IPS-18a (cell line): ENCODE measurements at regions not wholly inside any gene's neighbourhood (a gene's known extent, or its start where the extent isn't known, plus 50 kb on each side); places are given as distances from the start of the nearest gene placed in this dataset.

Experiments used
- H3K27ac ChIP-seq: one replicate; pipeline ENCODE4 v1.5.1; 2013; ENCODE audit warnings: low read length
- H3K27me3 ChIP-seq: one replicate; pipeline ENCODE4 v1.6.1; 2013; ENCODE audit warnings: mild to moderate bottlenecking, low read length; ENCODE audit not compliant: control insufficient read depth, insufficient read depth
- H3K36me3 ChIP-seq: one replicate; pipeline ENCODE4 v1.6.1; 2013; ENCODE audit warnings: low read depth, low read length; ENCODE audit not compliant: control insufficient read depth
- H3K4me1 ChIP-seq: one replicate; pipeline ENCODE4 v1.6.1; 2013; ENCODE audit warnings: low read depth, low read length; ENCODE audit not compliant: control insufficient read depth
- H3K4me3 ChIP-seq: one replicate; pipeline ENCODE4 v1.5.1; 2013; ENCODE audit warnings: low read length
- H3K9ac ChIP-seq: one replicate; pipeline ENCODE4 v1.6.1; 2013; ENCODE audit warnings: mild to moderate bottlenecking, low read length, moderate library complexity
- H3K9me3 ChIP-seq: one replicate; pipeline ENCODE4 v1.6.1; 2013; ENCODE audit warnings: low read depth, low read length; ENCODE audit not compliant: control insufficient read depth

DNA sequence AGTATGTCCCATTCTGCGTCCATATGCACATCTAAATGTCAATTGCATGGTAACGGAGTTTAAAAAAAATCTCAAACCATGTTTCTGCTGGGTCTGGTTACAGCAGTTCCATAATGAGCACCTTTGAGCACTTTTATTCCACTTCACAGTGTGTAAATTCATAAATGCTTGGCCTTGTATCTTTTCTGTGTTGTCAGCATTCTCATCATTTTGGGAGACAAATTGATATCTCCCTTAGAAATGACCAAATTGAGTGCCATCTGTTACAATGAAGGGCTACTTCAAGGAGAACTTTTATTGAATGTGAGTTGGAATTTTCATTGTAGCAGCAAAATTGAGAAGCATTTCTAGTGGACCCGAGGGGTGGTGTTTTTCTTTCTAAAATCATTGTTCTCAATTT is 432.9 kb upstream of the PCDH9 start:
- H3K27ac ChIP-seq: no peak overlapping the region

DNA sequence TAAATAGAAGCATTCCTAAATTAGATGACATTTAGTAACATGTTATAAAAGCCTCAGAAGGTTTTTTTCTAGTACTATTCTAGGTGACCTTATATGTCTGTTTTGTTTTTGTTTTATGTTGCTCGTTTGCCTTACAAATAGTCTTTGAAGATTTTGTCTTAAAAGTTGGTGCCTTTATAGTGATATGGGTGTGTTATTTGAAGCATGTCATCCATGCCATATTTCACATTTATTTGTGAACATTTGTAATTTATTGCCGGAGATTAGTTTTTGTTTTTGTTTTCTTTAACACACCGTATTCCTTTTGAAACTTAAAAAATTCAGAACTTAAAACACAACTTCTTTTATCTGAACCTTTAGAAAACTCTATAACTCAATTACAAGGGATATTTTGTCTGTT is 422.8 kb upstream of the PCDH9 start:
- H3K36me3 ChIP-seq: no peaks in the 10 kb centered on the region
- H3K4me1 ChIP-seq: no peaks in the 10 kb centered on the region
- no peak overlapping the region for H3K27ac ChIP-seq
- no peak overlapping the region for H3K4me3 ChIP-seq
- no peak overlapping the region for H3K9ac ChIP-seq
- no peaks in the 10 kb centered on the region for H3K27me3 ChIP-seq
- H3K9me3 ChIP-seq: no peaks in the 10 kb centered on the region

More for the DNA sequence above, 432.9 kb upstream of the PCDH9 start:
- H3K4me1 ChIP-seq: no peaks in the 10 kb centered on the region
- no peaks in the 10 kb centered on the region for H3K36me3 ChIP-seq
- H3K27me3 ChIP-seq: no peaks in the 10 kb centered on the region
- no peak overlapping the region for H3K9ac ChIP-seq
- H3K4me3 ChIP-seq: no peak overlapping the region
- H3K9me3 ChIP-seq: no peaks in the 10 kb centered on the region

DNA sequence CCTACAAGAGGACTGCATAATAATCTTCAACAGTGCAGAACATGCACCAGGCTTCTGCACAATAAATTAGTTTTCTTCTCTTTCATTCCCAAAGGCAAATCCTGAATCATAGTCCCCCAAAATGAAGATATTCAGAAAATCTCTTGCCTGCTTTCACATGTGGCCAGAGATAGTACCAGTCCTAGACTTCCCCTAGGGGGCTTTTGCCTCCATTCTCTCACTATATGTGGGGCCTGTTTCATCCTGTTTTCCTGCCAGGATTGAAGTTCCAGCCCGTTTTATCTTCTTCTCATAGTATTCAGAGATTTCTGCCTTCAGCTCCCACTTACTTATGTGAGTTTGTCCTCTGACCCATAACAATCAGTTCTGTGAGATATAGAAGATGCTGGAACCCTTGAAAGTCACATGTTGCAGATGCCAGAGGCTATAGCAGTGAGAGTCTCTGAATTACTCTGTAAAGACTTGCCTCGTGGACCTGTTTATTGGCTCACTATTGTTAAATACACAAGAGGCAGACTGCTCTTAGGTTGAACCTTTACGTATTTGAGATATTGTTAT is 421.9 kb upstream of the PCDH9 start:
- H3K4me3 ChIP-seq: no peak overlapping the region
- H3K36me3 ChIP-seq: no peaks in the 10 kb centered on the region
- H3K27me3 ChIP-seq: no peaks in the 10 kb centered on the region
- no peaks in the 10 kb centered on the region for H3K9me3 ChIP-seq
- H3K4me1 ChIP-seq: no peaks in the 10 kb centered on the region
- H3K27ac ChIP-seq: no peak overlapping the region
- H3K9ac ChIP-seq: no peak overlapping the region

DNA sequence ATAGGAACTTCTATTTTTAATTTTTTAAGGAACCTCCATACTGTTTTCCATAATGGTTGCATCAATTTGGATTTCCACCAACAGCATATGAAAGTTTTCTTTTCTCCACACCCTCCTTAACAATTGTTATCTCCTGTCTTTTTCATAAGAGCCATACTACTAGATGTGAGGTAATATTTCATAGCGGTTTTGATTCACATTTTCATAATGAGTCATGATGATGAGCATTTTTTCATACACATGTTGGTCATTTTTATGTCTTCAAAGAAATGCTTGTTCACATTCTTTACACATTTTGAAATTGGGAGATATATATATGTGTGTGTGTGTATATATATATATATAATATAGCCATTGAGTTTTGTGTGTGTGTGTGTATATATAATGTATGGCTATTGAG is 420.3 kb upstream of the PCDH9 start:
- Histone ChIP-seq H3K9ac (no peak overlapping the region), H3K4me1 (no peaks in the 10 kb centered on the region), H3K4me3 (no peak overlapping the region), H3K27me3 (no peaks in the 10 kb centered on the region), H3K36me3 (no peaks in the 10 kb centered on the region), H3K27ac (no peak overlapping the region), H3K9me3 (no peaks in the 10 kb centered on the region)

DNA sequence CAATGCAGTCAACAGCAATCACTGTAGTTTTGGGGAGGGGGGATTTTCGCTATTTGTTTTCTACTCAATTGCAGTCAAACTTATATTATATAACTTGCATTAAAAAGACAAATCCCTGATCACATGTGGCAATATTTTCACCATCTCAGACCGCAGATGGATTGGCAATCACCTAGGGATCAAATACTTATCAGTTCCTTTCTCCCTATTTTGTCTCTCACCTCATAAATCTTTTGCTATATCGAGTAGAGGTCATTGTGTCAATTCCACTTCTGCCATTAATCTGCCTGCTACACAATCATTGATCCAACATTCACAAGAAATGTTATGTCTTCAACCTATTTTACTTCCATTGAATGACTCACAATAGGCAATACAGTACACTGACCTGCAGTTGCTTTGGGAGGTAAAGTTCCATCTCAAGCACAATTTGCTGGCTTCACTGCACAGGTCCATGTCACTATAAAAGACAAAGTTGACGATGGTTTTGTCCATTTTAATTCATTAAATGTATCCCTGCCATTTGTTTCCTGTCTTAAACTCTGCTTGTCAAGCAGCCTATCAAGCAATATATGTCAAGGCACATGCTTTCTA is 415.8 kb upstream of the PCDH9 start:
- H3K9ac ChIP-seq: no peak overlapping the region
- H3K4me3 ChIP-seq: no peak overlapping the region
- no peaks in the 10 kb centered on the region for H3K4me1 ChIP-seq
- H3K27me3 ChIP-seq: no peaks in the 10 kb centered on the region
- no peaks in the 10 kb centered on the region for H3K36me3 ChIP-seq
- H3K27ac ChIP-seq: no peak overlapping the region
- H3K9me3 ChIP-seq: no peaks in the 10 kb centered on the region

DNA sequence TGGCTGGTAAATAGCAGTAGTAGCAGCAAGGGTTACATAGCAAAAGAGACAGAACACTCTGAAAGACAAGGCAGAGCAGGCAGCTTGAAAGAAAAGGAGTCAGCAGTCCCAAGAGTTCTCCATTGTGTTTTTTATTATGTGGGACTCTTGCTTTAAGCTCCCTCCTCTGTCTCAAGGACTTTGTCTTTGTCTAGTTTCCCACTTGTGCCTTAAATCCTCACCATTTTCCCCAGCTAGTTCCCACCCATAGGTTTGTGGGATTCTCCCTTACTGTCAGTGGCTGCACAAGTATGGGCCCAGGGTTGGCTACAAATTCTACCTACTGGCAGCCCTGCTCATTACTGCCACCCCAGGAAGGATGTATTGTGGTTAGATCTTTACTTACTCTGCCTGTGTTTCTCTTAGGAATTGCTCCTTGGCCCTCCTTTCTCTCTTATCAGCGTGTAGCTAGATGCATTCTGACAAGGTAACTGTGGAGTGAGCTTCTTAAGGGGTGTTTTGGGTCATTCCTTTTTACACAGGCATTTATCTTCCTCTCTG is 413.4 kb upstream of the PCDH9 start:
- H3K4me3 ChIP-seq: no peak overlapping the region
- H3K36me3 ChIP-seq: no peaks in the 10 kb centered on the region
- no peak overlapping the region for H3K9ac ChIP-seq
- H3K9me3 ChIP-seq: no peaks in the 10 kb centered on the region
- no peak overlapping the region for H3K27ac ChIP-seq
- no peaks in the 10 kb centered on the region for H3K4me1 ChIP-seq
- H3K27me3 ChIP-seq: no peaks in the 10 kb centered on the region

DNA sequence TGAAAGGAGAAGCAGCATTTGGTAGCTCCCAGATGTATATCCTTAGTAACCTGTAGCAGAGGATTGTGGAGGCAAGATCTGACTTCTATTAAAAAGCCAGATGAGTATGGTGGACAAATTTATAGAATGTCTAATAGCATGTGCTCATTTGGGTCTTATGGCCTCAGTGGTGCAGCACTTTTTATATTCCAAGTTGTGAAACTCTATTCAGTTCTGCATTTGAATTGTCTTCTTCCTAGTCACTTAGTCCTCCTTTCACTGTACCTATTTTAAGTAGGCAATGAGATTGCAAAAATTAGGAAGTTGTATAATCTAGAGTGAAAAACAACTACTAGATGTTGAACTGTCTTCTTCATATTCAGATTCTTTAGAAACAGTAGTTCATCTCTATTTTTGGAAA is 412.5 kb upstream of the PCDH9 start:
- Histone ChIP-seq H3K4me3 (no peak overlapping the region), H3K36me3 (no peaks in the 10 kb centered on the region), H3K9me3 (no peaks in the 10 kb centered on the region), H3K4me1 (no peaks in the 10 kb centered on the region), H3K27ac (no peak overlapping the region), H3K27me3 (no peaks in the 10 kb centered on the region), H3K9ac (no peak overlapping the region)

DNA sequence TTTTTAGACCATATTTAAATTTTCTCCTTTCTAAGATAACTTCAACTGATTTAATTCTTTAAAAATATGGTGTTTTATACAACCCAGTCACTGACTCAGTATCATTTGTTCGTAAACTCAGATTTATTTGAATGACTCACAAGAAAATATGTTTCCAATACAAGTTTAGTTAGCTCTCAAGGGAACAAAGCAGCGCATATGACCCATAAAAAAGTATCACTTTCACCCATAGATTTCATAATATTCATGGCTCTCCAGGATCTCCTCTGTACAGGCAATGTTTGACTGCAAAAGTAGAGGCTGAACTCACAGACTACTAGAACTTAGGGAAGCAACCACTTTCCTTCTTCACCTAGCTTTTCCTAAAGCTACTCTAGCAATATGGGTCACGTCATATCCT is 405.6 kb upstream of the PCDH9 start:
- H3K36me3 ChIP-seq: no peaks in the 10 kb centered on the region
- H3K9me3 ChIP-seq: no peaks in the 10 kb centered on the region
- H3K27ac ChIP-seq: no peak overlapping the region
- H3K9ac ChIP-seq: no peak overlapping the region
- H3K4me3 ChIP-seq: no peak overlapping the region
- peaks cover 3% of the 10 kb centered on the region for H3K4me1 ChIP-seq
- no peaks in the 10 kb centered on the region for H3K27me3 ChIP-seq

DNA sequence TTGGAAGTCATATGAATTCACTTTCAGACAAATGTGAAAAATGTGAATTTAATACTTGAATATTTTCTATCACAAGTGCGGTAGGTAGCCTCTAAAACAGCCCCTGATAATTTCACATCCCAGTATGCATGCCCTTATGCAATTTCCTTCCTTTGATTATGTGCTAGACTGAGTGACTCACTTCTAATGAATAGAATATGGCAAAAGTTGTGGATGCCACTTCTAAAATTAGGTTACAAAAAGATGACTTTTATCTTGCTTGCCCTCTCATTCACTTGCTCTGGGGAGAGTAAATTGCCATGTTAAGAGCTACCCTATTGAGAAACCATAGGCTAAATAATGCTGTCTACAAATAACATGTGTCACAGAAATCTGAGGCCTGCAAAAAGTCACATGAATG is 402.5 kb upstream of the PCDH9 start:
- Histone ChIP-seq H3K4me3 (no peak overlapping the region), H3K27me3 (no peaks in the 10 kb centered on the region), H3K27ac (no peak overlapping the region), H3K9ac (no peak overlapping the region), H3K36me3 (no peaks in the 10 kb centered on the region), H3K4me1 (peaks cover 3% of the 10 kb centered on the region), H3K9me3 (no peaks in the 10 kb centered on the region)

DNA sequence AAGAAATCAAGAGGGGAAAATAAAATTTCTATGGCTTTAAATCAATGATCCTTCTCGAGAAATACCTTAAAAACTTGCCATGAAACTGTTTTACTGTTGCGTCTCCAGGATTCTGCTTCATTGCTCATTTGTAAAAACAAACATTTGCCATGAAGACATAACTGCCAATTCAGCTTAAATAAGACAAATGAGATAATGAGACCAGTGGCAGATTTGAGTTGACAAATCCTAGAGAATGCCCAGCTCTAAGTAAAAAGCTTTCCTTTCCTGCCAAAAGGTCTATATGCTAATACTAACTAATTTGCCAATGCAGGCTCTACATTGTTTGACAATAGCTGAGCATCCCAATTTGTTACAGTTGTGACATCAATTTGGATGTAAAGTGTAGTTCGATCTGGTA is 400.5 kb upstream of the PCDH9 start:
- Histone ChIP-seq H3K9me3 (no peaks in the 10 kb centered on the region), H3K9ac (no peak overlapping the region), H3K27ac (no peak overlapping the region), H3K4me1 (peaks cover 3% of the 10 kb centered on the region), H3K4me3 (no peak overlapping the region), H3K27me3 (no peaks in the 10 kb centered on the region), H3K36me3 (no peaks in the 10 kb centered on the region)

DNA sequence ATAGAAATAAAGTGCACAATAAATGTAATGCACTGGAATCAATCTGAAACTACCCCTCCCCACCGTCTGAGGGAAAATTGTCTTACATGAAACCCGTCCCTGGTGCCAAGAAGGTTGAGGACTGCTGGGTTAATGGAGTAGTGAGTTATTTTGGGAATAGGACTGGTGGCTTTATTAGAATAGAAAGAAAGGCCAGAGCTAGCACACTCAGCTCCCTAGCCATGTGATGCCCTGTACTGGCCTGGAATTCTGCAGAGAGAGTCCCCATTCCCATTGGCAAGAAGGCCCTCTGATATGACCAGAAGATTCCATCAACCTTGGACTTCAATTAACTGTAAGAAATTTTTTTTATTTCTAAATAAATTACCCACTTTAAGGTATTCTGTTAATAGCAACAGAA is 393.5 kb upstream of the PCDH9 start:
- H3K27me3 ChIP-seq: no peaks in the 10 kb centered on the region
- no peak overlapping the region for H3K4me3 ChIP-seq
- H3K9me3 ChIP-seq: no peaks in the 10 kb centered on the region
- H3K36me3 ChIP-seq: no peaks in the 10 kb centered on the region
- H3K27ac ChIP-seq: no peak overlapping the region
- no peak overlapping the region for H3K9ac ChIP-seq
- H3K4me1 ChIP-seq: no peaks in the 10 kb centered on the region

DNA sequence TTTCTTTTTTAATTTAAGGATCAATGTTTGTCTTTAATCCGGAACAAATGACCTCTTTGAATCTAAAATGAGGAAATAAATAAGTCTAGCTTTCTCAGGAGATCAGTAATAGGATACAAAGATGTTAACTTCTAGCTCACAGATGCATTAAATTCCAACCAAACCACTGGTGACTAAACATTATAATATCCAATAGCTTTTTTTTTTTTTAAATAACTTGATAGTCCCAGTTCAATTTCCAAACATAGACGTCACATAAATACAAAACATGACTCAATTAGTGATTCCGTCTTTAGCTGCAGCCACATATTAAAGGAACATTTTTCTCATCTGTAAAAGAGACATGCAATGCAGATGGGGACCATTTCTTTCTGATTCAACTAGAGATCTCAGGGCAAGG is 390.5 kb upstream of the PCDH9 start:
- Histone ChIP-seq H3K27ac (no peak overlapping the region), H3K4me1 (no peaks in the 10 kb centered on the region)

More for the DNA sequence above, 390.5 kb upstream of the PCDH9 start:
- no peaks in the 10 kb centered on the region for H3K27me3 ChIP-seq
- H3K9me3 ChIP-seq: no peaks in the 10 kb centered on the region
- H3K9ac ChIP-seq: no peak overlapping the region
- no peak overlapping the region for H3K4me3 ChIP-seq
- H3K36me3 ChIP-seq: no peaks in the 10 kb centered on the region
